Activated naive CD4-positive, alpha-beta T cell treated with anti-CD3 and anti-CD28 coated beads, Interleukin-2, amount 10 ng/mL, durations not matched to agents 7 days and 5 days (primary cell): ENCODE measurements at regions not wholly inside any gene's neighbourhood (a gene's known extent, or its start where the extent isn't known, plus 50 kb on each side); places are given as distances from the start of the nearest gene placed in this dataset.
A peak's percentile ranks its signal among the peaks of the same experiment; 100 is the strongest.

ENCODE experiments used
- CTCF ChIA-PET: fragments of 350-600 bp; sonication (Branson Sonifier 250); formaldehyde crosslinking; loops from one replicate; lab custom pipeline; 2021; ENCODE audit warnings: antibody characterized with exemption; lab: Charles Lee
- DNase-seq: peaks from one replicate; pipeline ENCODE4 v3.0.0-alpha.2; 2020
- H3K27ac Mint-ChIP-seq: one replicate; pipeline ENCODE4 v1.8.0; 2021; ENCODE audit warnings: mild to moderate bottlenecking, moderate library complexity, mixed read lengths
- H3K27me3 Mint-ChIP-seq: one replicate; pipeline ENCODE4 v1.8.0; 2021; ENCODE audit warnings: mild to moderate bottlenecking, mixed read lengths
- H3K36me3 Mint-ChIP-seq: one replicate; pipeline ENCODE4 v1.8.0; 2021; ENCODE audit warnings: mixed read lengths
- H3K4me1 Mint-ChIP-seq: one replicate; pipeline ENCODE4 v1.8.0; 2021; ENCODE audit warnings: mixed read lengths
- H3K4me3 Mint-ChIP-seq: one replicate; pipeline ENCODE4 v1.8.0; 2021; ENCODE audit warnings: mild to moderate bottlenecking, moderate library complexity, mixed read lengths
- H3K9me3 Mint-ChIP-seq: one replicate; pipeline ENCODE4 v1.8.0; 2021; ENCODE audit warnings: mixed read lengths

- peak; percentile 30 for DNase-seq
- H3K4me1 Mint-ChIP-seq: peaks cover 35% of the 10 kb centered on the region
- CTCF ChIA-PET: interaction anchor here (0.7 to 1.7 kb wide), 10 partner anchors 8 to 279 kb away, joined by 3 to 6 read pairs (median 3); no protein-coding TSS in a partner anchor
- no peak overlapping the region for H3K4me3 Mint-ChIP-seq
- peaks cover 15% of the 10 kb centered on the region for H3K9me3 Mint-ChIP-seq
- peaks cover 30% of the 10 kb centered on the region for H3K36me3 Mint-ChIP-seq
- no peaks in the 10 kb centered on the region for H3K27me3 Mint-ChIP-seq
- H3K27ac Mint-ChIP-seq: no peak overlapping the region
Measured at GRCh38 chr2:181178823-181179412, 198.5 kb downstream of the UBE2E3 start.

- Mint-ChIP-seq H3K27ac (no peak overlapping the region), H3K4me1 (peaks cover 21% of the 10 kb centered on the region), H3K4me3 (no peak overlapping the region), H3K36me3 (peaks cover 39% of the 10 kb centered on the region), H3K9me3 (peaks cover 27% of the 10 kb centered on the region), H3K27me3 (no peaks in the 10 kb centered on the region)
- DNase-seq: no peak
- CTCF ChIA-PET: no interaction called here
Measured at GRCh38 chr2:181183878-181184542, 203.6 kb downstream of the UBE2E3 start.

- CTCF ChIA-PET: interaction anchor here (1.0 kb wide), 1 partner anchor 8 kb away, joined by 3 read pairs; no protein-coding TSS in a partner anchor
- H3K27ac Mint-ChIP-seq: peak overlapping the region; percentile 19
- H3K4me1 Mint-ChIP-seq: peaks cover 16% of the 10 kb centered on the region
- H3K27me3 Mint-ChIP-seq: no peaks in the 10 kb centered on the region
- H3K36me3 Mint-ChIP-seq: peaks cover 31% of the 10 kb centered on the region
- no peak overlapping the region for H3K4me3 Mint-ChIP-seq
- no peak for DNase-seq
- H3K9me3 Mint-ChIP-seq: peaks cover 18% of the 10 kb centered on the region
Measured at GRCh38 chr2:181185421-181185820, 205.0 kb downstream of the UBE2E3 start.

- H3K9me3 Mint-ChIP-seq: peaks cover 19% of the 10 kb centered on the region
- H3K27ac Mint-ChIP-seq: no peak overlapping the region
- CTCF ChIA-PET: no interaction called here
- H3K4me3 Mint-ChIP-seq: no peak overlapping the region
- no peak for DNase-seq
- H3K36me3 Mint-ChIP-seq: peaks cover 35% of the 10 kb centered on the region
- peaks cover 21% of the 10 kb centered on the region for H3K4me1 Mint-ChIP-seq
- H3K27me3 Mint-ChIP-seq: no peaks in the 10 kb centered on the region
Measured at GRCh38 chr2:181185948-181186347, 205.5 kb downstream of the UBE2E3 start.

- no peak overlapping the region for H3K27ac Mint-ChIP-seq
- H3K36me3 Mint-ChIP-seq: peaks cover 39% of the 10 kb centered on the region
- H3K27me3 Mint-ChIP-seq: no peaks in the 10 kb centered on the region
- no peak for DNase-seq
- H3K4me1 Mint-ChIP-seq: peaks cover 23% of the 10 kb centered on the region
- CTCF ChIA-PET: no interaction called here
- peaks cover 18% of the 10 kb centered on the region for H3K9me3 Mint-ChIP-seq
- H3K4me3 Mint-ChIP-seq: no peak overlapping the region
Measured at GRCh38 chr2:181188605-181189004, 208.2 kb downstream of the UBE2E3 start.

- Mint-ChIP-seq H3K36me3 (peaks cover 45% of the 10 kb centered on the region), H3K27ac (no peak overlapping the region), H3K27me3 (no peaks in the 10 kb centered on the region), H3K4me1 (peaks cover 19% of the 10 kb centered on the region), H3K9me3 (peaks cover 23% of the 10 kb centered on the region), H3K4me3 (no peak overlapping the region)
- no peak for DNase-seq
- CTCF ChIA-PET: no interaction called here
Measured at GRCh38 chr2:181189951-181190350, 209.5 kb downstream of the UBE2E3 start.

- CTCF ChIA-PET: no interaction called here
- Mint-ChIP-seq H3K27me3 (no peaks in the 10 kb centered on the region), H3K4me3 (no peak overlapping the region), H3K9me3 (peaks cover 27% of the 10 kb centered on the region), H3K27ac (no peak overlapping the region), H3K36me3 (peaks cover 47% of the 10 kb centered on the region), H3K4me1 (peaks cover 21% of the 10 kb centered on the region)
- DNase-seq: no peak
Measured at GRCh38 chr2:181190711-181191110, 210.3 kb downstream of the UBE2E3 start.

GRCh38 chr2:181193550-181193949 is 213.1 kb downstream of the UBE2E3 start:
- Mint-ChIP-seq H3K27ac (no peak overlapping the region), H3K36me3 (peaks cover 52% of the 10 kb centered on the region), H3K4me3 (no peak overlapping the region), H3K4me1 (peaks cover 44% of the 10 kb centered on the region), H3K27me3 (no peaks in the 10 kb centered on the region), H3K9me3 (peaks cover 31% of the 10 kb centered on the region)
- CTCF ChIA-PET: interaction anchor here (1.2 to 1.5 kb wide), 2 partner anchors 9 to 30 kb away, joined by 3 read pairs; no protein-coding TSS in a partner anchor
- no peak for DNase-seq

GRCh38 chr2:181196401-181196800 is 216.0 kb downstream of the UBE2E3 start:
- Mint-ChIP-seq H3K27me3 (no peaks in the 10 kb centered on the region), H3K9me3 (peaks cover 40% of the 10 kb centered on the region), H3K4me1 (peaks cover 55% of the 10 kb centered on the region), H3K4me3 (no peak overlapping the region), H3K27ac (peak overlapping the region; percentile 84), H3K36me3 (peaks cover 61% of the 10 kb centered on the region)
- CTCF ChIA-PET: interaction anchor here (0.6 to 1.0 kb wide), 2 partner anchors 7 to 270 kb away, joined by 3 to 4 read pairs; no protein-coding TSS in a partner anchor
- DNase-seq: no peak

- H3K4me3 Mint-ChIP-seq: peak overlapping the region; percentile 17
Measured at GRCh38 chr2:181197140-181197760, 216.8 kb downstream of the UBE2E3 start.

GRCh38 chr2:181198183-181198864 is 217.9 kb downstream of the UBE2E3 start:
- Mint-ChIP-seq H3K9me3 (peaks cover 48% of the 10 kb centered on the region), H3K4me1 (peaks cover 66% of the 10 kb centered on the region), H3K4me3 (no peak overlapping the region), H3K36me3 (peaks cover 67% of the 10 kb centered on the region), H3K27me3 (no peaks in the 10 kb centered on the region), H3K27ac (peak overlapping the region; percentile 95)
- CTCF ChIA-PET: interaction anchor here (1.6 to 2.0 kb wide), 2 partner anchors 93 to 114 kb away, joined by 4 to 8 read pairs; no protein-coding TSS in a partner anchor
- DNase-seq: no peak

More at GRCh38 chr2:181197140-181197760, 216.8 kb downstream of the UBE2E3 start:
- Mint-ChIP-seq H3K9me3 (peaks cover 46% of the 10 kb centered on the region), H3K4me1 (peaks cover 61% of the 10 kb centered on the region), H3K27ac (peak overlapping the region; percentile 95), H3K27me3 (no peaks in the 10 kb centered on the region), H3K36me3 (peaks cover 68% of the 10 kb centered on the region)
- DNase-seq: no peak
- CTCF ChIA-PET: interaction anchor here (0.7 to 1.0 kb wide), 2 partner anchors 261 to 270 kb away, joined by 3 read pairs; no protein-coding TSS in a partner anchor

GRCh38 chr2:181203412-181203811 is 223.0 kb downstream of the UBE2E3 start:
- peaks cover 67% of the 10 kb centered on the region for H3K9me3 Mint-ChIP-seq
- no peaks in the 10 kb centered on the region for H3K27me3 Mint-ChIP-seq
- CTCF ChIA-PET: interaction anchor here (0.7 kb wide), 1 partner anchor 7 kb away, joined by 4 read pairs; no protein-coding TSS in a partner anchor
- no peak overlapping the region for H3K4me3 Mint-ChIP-seq
- H3K27ac Mint-ChIP-seq: no peak overlapping the region
- H3K4me1 Mint-ChIP-seq: peaks cover 41% of the 10 kb centered on the region
- H3K36me3 Mint-ChIP-seq: peaks cover 70% of the 10 kb centered on the region
- no peak for DNase-seq

- CTCF ChIA-PET: interaction anchor here (0.7 kb wide), 1 partner anchor 8 kb away, joined by 4 read pairs; no protein-coding TSS in a partner anchor
- Mint-ChIP-seq H3K36me3 (peaks cover 70% of the 10 kb centered on the region), H3K9me3 (peaks cover 68% of the 10 kb centered on the region), H3K4me3 (no peak overlapping the region), H3K27ac (no peak overlapping the region), H3K4me1 (peaks cover 36% of the 10 kb centered on the region), H3K27me3 (no peaks in the 10 kb centered on the region)
- DNase-seq: no peak
Measured at GRCh38 chr2:181203916-181204315, 223.5 kb downstream of the UBE2E3 start.
